AG08396 (cell line): ENCODE measurements at regions not wholly inside any gene's neighbourhood (a gene's known extent, or its start where the extent isn't known, plus 50 kb on each side); places are given as distances from the start of the nearest gene placed in this dataset.

ENCODE experiments used
- DNase-seq: peaks from one replicate; pipeline ENCODE4 v3.0.0; 2012; ENCODE audit warnings: low spot score, mixed read lengths

DNA sequence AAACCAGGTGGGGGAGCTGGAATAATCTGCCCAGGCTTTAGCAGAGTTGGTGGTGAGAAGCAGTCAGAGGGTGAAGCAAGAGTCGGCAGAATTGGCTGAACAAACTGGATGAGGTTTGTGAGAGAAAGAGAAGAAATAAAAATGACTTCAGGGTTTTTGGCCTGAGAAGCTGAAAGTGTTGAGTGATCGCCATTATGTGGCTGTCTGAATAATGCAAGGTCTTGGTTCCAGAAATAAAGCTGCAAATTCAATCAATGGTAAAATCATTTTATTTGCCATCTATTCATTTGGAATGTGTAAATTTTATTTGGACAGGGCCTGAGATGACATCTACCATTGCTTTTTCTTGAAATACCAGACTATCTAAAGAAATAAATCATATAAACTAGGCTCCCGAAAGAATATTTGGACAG lies 50.4 kb upstream of the DAB2 start:
- DNase-seq: no peak
